Effector memory CD8-positive, alpha-beta T cell (primary cell): ENCODE measurements at regions not wholly inside any gene's neighbourhood (a gene's known extent, or its start where the extent isn't known, plus 50 kb on each side); places are given as distances from the start of the nearest gene placed in this dataset.

ENCODE experiments used
- ATAC-seq: fragments of 150-1000 bp; cut with Tn5 transposase; replicated peaks from 2 replicates; pipeline ENCODE4 v1.10.0; 2021; ENCODE audit warnings: mild to moderate bottlenecking, moderate library complexity
- DNase-seq, 3 experiments: peaks; one replicate each; pipeline ENCODE4 v3.0.0; 2021
- H3K27ac Mint-ChIP-seq, 2 donors: one replicate each; pipeline ENCODE4 v1.8.0; 2022; ENCODE audit warnings: mild to moderate bottlenecking in 2 of 2, mixed read lengths in 2 of 2, moderate library complexity in 2 of 2
- H3K27me3 Mint-ChIP-seq, 2 donors: one replicate each; pipeline ENCODE4 v1.8.0; 2022; ENCODE audit warnings: mixed read lengths in 2 of 2
- H3K36me3 Mint-ChIP-seq: one replicate; pipeline ENCODE4 v1.8.0; 2022; ENCODE audit warnings: mild to moderate bottlenecking, moderate library complexity, mixed read lengths; ENCODE audit not compliant: insufficient read depth
- H3K4me1 Mint-ChIP-seq, 2 donors: one replicate each; pipeline ENCODE4 v1.8.0; 2022; ENCODE audit warnings: low read depth in 2 of 2, mixed read lengths in 2 of 2
- H3K4me3 Mint-ChIP-seq, 2 donors: one replicate each; pipeline ENCODE4 v1.8.0; 2022; ENCODE audit warnings: mild to moderate bottlenecking in 2 of 2, mixed read lengths in 2 of 2, moderate library complexity in 2 of 2
- H3K9me3 Mint-ChIP-seq, 2 donors: one replicate each; pipeline ENCODE4 v1.8.0; 2022; ENCODE audit warnings: mixed read lengths in 2 of 2

GRCh38 chr2:139403948-139404347 lies 623.8 kb upstream of the NXPH2 start:
- DNase-seq (no peak), ATAC-seq (no peak)
- no peaks in the 10 kb centered on the region for H3K27me3 Mint-ChIP-seq
- no peak overlapping the region for H3K27ac Mint-ChIP-seq
- H3K4me1 Mint-ChIP-seq: no peaks in the 10 kb centered on the region
- H3K4me3 Mint-ChIP-seq: no peak overlapping the region
- H3K36me3 Mint-ChIP-seq: no peaks in the 10 kb centered on the region
- H3K9me3 Mint-ChIP-seq: peaks cover 2 to 34% of the 10 kb centered on the region in 2 donors

GRCh38 chr2:139394801-139395200 lies 614.6 kb upstream of the NXPH2 start:
- no peak overlapping the region for H3K27ac Mint-ChIP-seq
- H3K9me3 Mint-ChIP-seq: peaks cover 4 to 21% of the 10 kb centered on the region in 2 donors
- DNase-seq: no peak
- no peaks in the 10 kb centered on the region for H3K4me1 Mint-ChIP-seq
- H3K36me3 Mint-ChIP-seq: no peaks in the 10 kb centered on the region
- no peak overlapping the region for H3K4me3 Mint-ChIP-seq
- no peaks in the 10 kb centered on the region for H3K27me3 Mint-ChIP-seq
- ATAC-seq: no peak

GRCh38 chr2:139389391-139389790 lies 609.2 kb upstream of the NXPH2 start:
- DNase-seq (no peak), ATAC-seq (no peak)
- H3K9me3 Mint-ChIP-seq: peaks cover 7 to 22% of the 10 kb centered on the region in 2 donors
- H3K27me3 Mint-ChIP-seq: no peaks in the 10 kb centered on the region
- no peak overlapping the region for H3K27ac Mint-ChIP-seq
- no peak overlapping the region for H3K4me3 Mint-ChIP-seq
- no peaks in the 10 kb centered on the region for H3K36me3 Mint-ChIP-seq
- no peaks in the 10 kb centered on the region for H3K4me1 Mint-ChIP-seq

- H3K27me3 Mint-ChIP-seq: no peaks in the 10 kb centered on the region
- H3K9me3 Mint-ChIP-seq: peaks cover 8 to 16% of the 10 kb centered on the region in 2 donors
- H3K4me3 Mint-ChIP-seq: no peak overlapping the region
- no peak for DNase-seq
- no peak overlapping the region for H3K27ac Mint-ChIP-seq
- ATAC-seq: no peak
- no peaks in the 10 kb centered on the region for H3K4me1 Mint-ChIP-seq
- H3K36me3 Mint-ChIP-seq: no peaks in the 10 kb centered on the region
These were observed 606.2 kb upstream of the NXPH2 start for GRCh38 chr2:139386401-139386800.

GRCh38 chr2:139383532-139383931 lies 603.3 kb upstream of the NXPH2 start:
- peaks cover 7 to 24% of the 10 kb centered on the region in 2 donors for H3K9me3 Mint-ChIP-seq
- H3K27me3 Mint-ChIP-seq: no peaks in the 10 kb centered on the region
- H3K36me3 Mint-ChIP-seq: no peaks in the 10 kb centered on the region

GRCh38 chr2:139380051-139380450 lies 599.9 kb upstream of the NXPH2 start:
- ATAC-seq (no peak), DNase-seq (no peak)
- Mint-ChIP-seq H3K27ac (no peak overlapping the region), H3K4me3 (no peak overlapping the region), H3K4me1 (no peaks in the 10 kb centered on the region), H3K27me3 (no peaks in the 10 kb centered on the region), H3K9me3 (peaks cover 19 to 36% of the 10 kb centered on the region in 2 donors), H3K36me3 (no peaks in the 10 kb centered on the region)

More at GRCh38 chr2:139383532-139383931, 603.3 kb upstream of the NXPH2 start:
- Mint-ChIP-seq H3K4me1 (no peaks in the 10 kb centered on the region), H3K27ac (no peak overlapping the region), H3K4me3 (no peak overlapping the region)
- DNase-seq: no peak
- no peak for ATAC-seq

- H3K9me3 Mint-ChIP-seq: peaks cover 16 to 36% of the 10 kb centered on the region in 2 donors
- no peaks in the 10 kb centered on the region for H3K4me1 Mint-ChIP-seq
- DNase-seq (no peak), ATAC-seq (no peak)
- no peak overlapping the region for H3K27ac Mint-ChIP-seq
- no peak overlapping the region for H3K4me3 Mint-ChIP-seq
- no peaks in the 10 kb centered on the region for H3K27me3 Mint-ChIP-seq
- no peaks in the 10 kb centered on the region for H3K36me3 Mint-ChIP-seq
These were observed 598.2 kb upstream of the NXPH2 start for GRCh38 chr2:139378373-139378772.

- Mint-ChIP-seq H3K4me3 (no peak overlapping the region), H3K27me3 (no peaks in the 10 kb centered on the region), H3K4me1 (no peaks in the 10 kb centered on the region), H3K27ac (no peak overlapping the region), H3K9me3 (peaks cover 21 to 27% of the 10 kb centered on the region in 2 donors), H3K36me3 (no peaks in the 10 kb centered on the region)
- no peak for ATAC-seq
- DNase-seq: no peak
These were observed 594.2 kb upstream of the NXPH2 start for GRCh38 chr2:139374296-139374850.

GRCh38 chr2:139369423-139370409 lies 589.5 kb upstream of the NXPH2 start:
- peaks cover 8 to 14% of the 10 kb centered on the region in 2 donors for H3K9me3 Mint-ChIP-seq
- no peak overlapping the region for H3K4me3 Mint-ChIP-seq
- no peak overlapping the region for H3K27ac Mint-ChIP-seq
- DNase-seq (no peak), ATAC-seq (no peak)
- no peaks in the 10 kb centered on the region for H3K4me1 Mint-ChIP-seq
- H3K36me3 Mint-ChIP-seq: no peaks in the 10 kb centered on the region
- no peaks in the 10 kb centered on the region for H3K27me3 Mint-ChIP-seq

GRCh38 chr2:139367416-139367815 lies 587.2 kb upstream of the NXPH2 start:
- no peak overlapping the region for H3K4me3 Mint-ChIP-seq
- no peaks in the 10 kb centered on the region for H3K27me3 Mint-ChIP-seq
- DNase-seq (no peak), ATAC-seq (no peak)
- H3K9me3 Mint-ChIP-seq: peaks cover 8 to 26% of the 10 kb centered on the region in 2 donors
- H3K27ac Mint-ChIP-seq: no peak overlapping the region
- no peaks in the 10 kb centered on the region for H3K4me1 Mint-ChIP-seq
- no peaks in the 10 kb centered on the region for H3K36me3 Mint-ChIP-seq

GRCh38 chr2:139366681-139367080 lies 586.5 kb upstream of the NXPH2 start:
- DNase-seq (no peak), ATAC-seq (no peak)
- H3K4me3 Mint-ChIP-seq: no peak overlapping the region
- H3K9me3 Mint-ChIP-seq: peaks cover 8 to 27% of the 10 kb centered on the region in 2 donors
- no peak overlapping the region for H3K27ac Mint-ChIP-seq
- H3K4me1 Mint-ChIP-seq: no peaks in the 10 kb centered on the region
- H3K27me3 Mint-ChIP-seq: no peaks in the 10 kb centered on the region
- no peaks in the 10 kb centered on the region for H3K36me3 Mint-ChIP-seq

GRCh38 chr2:139365189-139365588 lies 585.0 kb upstream of the NXPH2 start:
- Mint-ChIP-seq H3K27ac (no peak overlapping the region), H3K36me3 (no peaks in the 10 kb centered on the region), H3K4me1 (no peaks in the 10 kb centered on the region), H3K27me3 (no peaks in the 10 kb centered on the region), H3K4me3 (no peak overlapping the region), H3K9me3 (peaks cover 8 to 24% of the 10 kb centered on the region in 2 donors)
- no peak for ATAC-seq
- no peak for DNase-seq

GRCh38 chr2:139360654-139361053 lies 580.5 kb upstream of the NXPH2 start:
- Mint-ChIP-seq H3K27ac (no peak overlapping the region), H3K9me3 (peaks cover 9 to 16% of the 10 kb centered on the region in 2 donors), H3K36me3 (no peaks in the 10 kb centered on the region), H3K4me3 (no peak overlapping the region), H3K4me1 (no peaks in the 10 kb centered on the region), H3K27me3 (no peaks in the 10 kb centered on the region)
- no peak for DNase-seq
- no peak for ATAC-seq

GRCh38 chr2:139359818-139360217 lies 579.6 kb upstream of the NXPH2 start:
- Mint-ChIP-seq H3K9me3 (peaks cover 9 to 16% of the 10 kb centered on the region in 2 donors), H3K36me3 (no peaks in the 10 kb centered on the region), H3K27ac (no peak overlapping the region), H3K4me1 (no peaks in the 10 kb centered on the region), H3K27me3 (no peaks in the 10 kb centered on the region), H3K4me3 (no peak overlapping the region)
- no peak for ATAC-seq
- DNase-seq: no peak
